WTC11 (cell line): ENCODE measurements at regions not wholly inside any gene's neighbourhood (a gene's known extent, or its start where the extent isn't known, plus 50 kb on each side); places are given as distances from the start of the nearest gene placed in this dataset.

ENCODE experiments used
- ATAC-seq: fragments of 200-7000 bp; cut with Tn5 transposase; 2 replicates; pipeline ENCODE4 v1.10.0; 2021; ENCODE audit warnings: mild to moderate bottlenecking, moderate library complexity
- CTCF ChIA-PET: fragments of 300-600 bp; sonication (Branson Sonifier 250); formaldehyde crosslinking; loops from one replicate; lab custom pipeline; 2021; ENCODE audit warnings: antibody characterized with exemption; lab: Charles Lee
- POLR2A ChIA-PET: fragments of 350-600 bp; sonication (Branson Sonifier 250); formaldehyde crosslinking; loops from one replicate; lab custom pipeline; 2021; ENCODE audit warnings: antibody characterized with exemption; lab: Charles Lee
- DNase-seq: peaks from one replicate; pipeline ENCODE4 v3.0.0; 2021; ENCODE audit warnings: low spot score
- H3K27ac Mint-ChIP-seq: 2 replicates; pipeline ENCODE4 v1.8.0; 2021; ENCODE audit warnings: mixed read lengths
- H3K27me3 Mint-ChIP-seq: 2 replicates; pipeline ENCODE4 v1.8.0; 2021; ENCODE audit warnings: low read depth, mild to moderate bottlenecking, moderate library complexity, mixed read lengths
- H3K36me3 Mint-ChIP-seq: 2 replicates; pipeline ENCODE4 v1.8.0; 2021; ENCODE audit warnings: mixed read lengths
- H3K4me1 Mint-ChIP-seq: 2 replicates; pipeline ENCODE4 v1.8.0; 2022; ENCODE audit warnings: mixed read lengths
- H3K4me3 Mint-ChIP-seq: 2 replicates; pipeline ENCODE4 v1.8.0; 2021; ENCODE audit warnings: mild to moderate bottlenecking, moderate library complexity, mixed read lengths
- H3K9me3 Mint-ChIP-seq: 2 replicates; pipeline ENCODE4 v1.8.0; 2021; ENCODE audit warnings: mixed read lengths
- ATF1 ChIP-seq: sonication (generic); formaldehyde crosslinking; IDR thresholded peaks from 2 replicates; pipeline ENCODE4 v1.8.1; 2023; ENCODE audit warnings: mild to moderate bottlenecking, moderate library complexity, missing genetic modification reagents
- ETV6 ChIP-seq: sonication (generic); formaldehyde crosslinking; IDR thresholded peaks from 2 replicates; pipeline ENCODE4 v1.8.1; 2022; ENCODE audit warnings: mild to moderate bottlenecking, missing genetic modification reagents
- FOXP1 ChIP-seq: sonication (generic); formaldehyde crosslinking; IDR thresholded peaks from 2 replicates; pipeline ENCODE4 v1.8.0; 2022; ENCODE audit warnings: missing genetic modification reagents, mild to moderate bottlenecking, moderate library complexity, borderline replicate concordance
- GRHL2 ChIP-seq: fragments of 250-450 bp; sonication (Bioruptor Pico); IDR thresholded peaks from 2 replicates; pipeline ENCODE4 v1.8.0; 2022; ENCODE audit warnings: mild to moderate bottlenecking, moderate library complexity; ENCODE audit not compliant: insufficient replicate concordance, severe bottlenecking
- KAT7 ChIP-seq: sonication (generic); formaldehyde crosslinking; IDR thresholded peaks from 2 replicates; pipeline ENCODE4 v1.8.1; 2023; ENCODE audit warnings: missing genetic modification reagents, mild to moderate bottlenecking, borderline replicate concordance
- NR3C1 ChIP-seq: sonication (generic); formaldehyde crosslinking; conservative IDR thresholded peaks from 2 replicates; pipeline ENCODE4 v1.8.1; 2023; ENCODE audit warnings: low read depth, mild to moderate bottlenecking, missing genetic modification reagents
- PRRX2 ChIP-seq: fragments of 250-450 bp; sonication (Bioruptor Pico); IDR thresholded peaks from 2 replicates; pipeline ENCODE4 v1.8.0; 2021; ENCODE audit warnings: mild to moderate bottlenecking
- RELA ChIP-seq: sonication (generic); formaldehyde crosslinking; IDR thresholded peaks from 2 replicates; pipeline ENCODE4 v1.8.1; 2022; ENCODE audit warnings: missing genetic modification reagents, mild to moderate bottlenecking, borderline replicate concordance
- ZBTB21 ChIP-seq: sonication (generic); formaldehyde crosslinking; IDR thresholded peaks from 2 replicates; pipeline ENCODE4 v1.8.1; 2023; ENCODE audit warnings: mild to moderate bottlenecking, missing genetic modification reagents, borderline replicate concordance
- ZNF263 ChIP-seq: sonication (generic); formaldehyde crosslinking; IDR thresholded peaks from 2 replicates; pipeline ENCODE4 v1.8.1; 2022; ENCODE audit warnings: low read depth, mild to moderate bottlenecking, moderate library complexity, missing genetic modification reagents
- TF ChIP-seq, protein P1 (sequence below): fragments of 250-450 bp; sonication (Bioruptor Pico); IDR thresholded peaks from 2 replicates; pipeline ENCODE4 v1.9.0; 2021; ENCODE audit warnings: moderate library complexity, mild to moderate bottlenecking, inconsistent platforms, borderline replicate concordance
- TF ChIP-seq, protein P2 (sequence below): sonication (generic); formaldehyde crosslinking; IDR thresholded peaks from 2 replicates; pipeline ENCODE4 v1.8.1; 2023; ENCODE audit warnings: mild to moderate bottlenecking, moderate library complexity, missing genetic modification reagents
- TF ChIP-seq, protein P3 (sequence below): sonication (generic); formaldehyde crosslinking; IDR thresholded peaks from 2 replicates; pipeline ENCODE4 v1.8.1; 2023; ENCODE audit warnings: mild to moderate bottlenecking, missing genetic modification reagents
- TF ChIP-seq, protein P4 (sequence below): fragments of 200-600 bp; IDR thresholded peaks from 2 replicates; pipeline ENCODE4 v1.8.0; 2022; ENCODE audit warnings: antibody characterized with exemption
- TF ChIP-seq, protein P5 (sequence below): sonication (generic); formaldehyde crosslinking; IDR thresholded peaks from 2 replicates; pipeline ENCODE4 v1.8.1; 2022; ENCODE audit warnings: mild to moderate bottlenecking, missing genetic modification reagents, moderate library complexity, borderline replicate concordance

DNA sequence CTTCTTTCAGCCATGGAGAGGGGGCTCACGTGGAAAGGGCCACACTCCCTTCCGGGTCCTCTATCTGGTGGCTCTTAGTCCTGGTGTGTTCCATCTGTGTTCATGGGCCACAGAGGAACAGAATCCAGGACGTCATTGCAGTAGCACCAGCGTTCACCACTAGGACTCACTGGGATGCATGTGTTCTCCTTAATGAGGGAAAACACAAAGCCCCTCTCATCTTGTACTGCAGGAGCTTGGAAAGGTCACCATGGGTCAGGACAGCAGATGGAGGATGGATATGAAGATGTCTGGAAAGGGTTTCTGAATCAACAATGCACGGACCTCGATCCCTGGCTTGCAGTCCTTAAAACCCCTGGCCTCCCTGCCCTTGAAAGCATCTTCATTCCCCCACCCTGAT, 113.8 kb upstream of the THY1 start (continued):
- no peak for TF ChIP-seq ETV6 (CRISPR knock-in tag)
- no peak for TF ChIP-seq ATF1 (CRISPR knock-in tag)
- TF ChIP-seq PRRX2 (CRISPR knock-in tag), result no peak
- TF ChIP-seq, protein P1, sequence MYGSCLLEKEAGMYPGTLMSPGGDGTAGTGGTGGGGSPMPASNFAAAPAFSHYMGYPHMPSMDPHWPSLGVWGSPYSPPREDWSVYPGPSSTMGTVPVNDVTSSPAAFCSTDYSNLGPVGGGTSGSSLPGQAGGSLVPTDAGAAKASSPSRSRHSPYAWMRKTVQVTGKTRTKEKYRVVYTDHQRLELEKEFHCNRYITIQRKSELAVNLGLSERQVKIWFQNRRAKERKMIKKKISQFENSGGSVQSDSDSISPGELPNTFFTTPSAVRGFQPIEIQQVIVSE (CRISPR knock-in tag), result no peak
- TF ChIP-seq KAT7 (CRISPR knock-in tag), result no peak

DNA sequence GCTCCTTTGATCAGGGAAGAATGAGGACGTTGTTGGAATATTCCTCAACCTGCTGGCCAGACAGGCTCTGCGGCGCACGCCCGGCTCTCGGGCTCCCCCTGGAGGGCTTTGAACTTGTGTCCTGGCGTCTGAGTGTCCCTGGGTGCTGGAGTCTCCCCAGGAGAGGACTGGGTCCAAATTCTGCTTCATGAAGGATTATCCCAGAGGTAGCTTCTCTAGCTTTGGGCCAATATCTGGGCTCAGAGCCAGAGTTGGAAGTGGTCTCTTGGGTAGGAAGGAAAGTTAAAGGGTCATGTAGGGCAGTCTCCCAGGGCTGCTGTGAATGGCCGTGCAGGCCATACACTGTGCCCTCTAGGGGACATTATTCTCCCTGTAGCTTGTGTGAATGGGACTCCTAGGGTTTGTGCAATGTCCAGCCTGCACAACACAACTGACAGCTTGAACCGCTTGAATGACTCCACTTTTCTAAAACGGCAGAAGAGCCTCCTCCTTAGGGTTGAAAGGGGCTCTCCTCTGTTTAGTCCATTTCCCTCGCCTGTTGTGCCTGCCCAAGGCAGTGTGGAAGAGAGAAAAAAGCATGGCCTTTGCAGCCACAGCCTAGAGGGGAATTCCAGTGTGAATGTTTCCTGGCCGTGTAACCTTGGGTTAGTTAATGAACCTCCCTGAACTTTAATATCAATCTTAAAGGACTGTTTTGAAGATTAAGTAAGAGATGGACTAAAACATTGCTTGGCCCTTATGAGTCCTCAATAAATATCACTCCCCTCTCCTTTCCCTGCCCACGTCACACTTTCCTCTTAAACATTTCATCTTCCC, 111.2 kb upstream of the THY1 start:
- POLR2A ChIA-PET, result interaction anchor here (1.0 kb wide), 1 partner anchor 195 kb away, joined by 3 read pairs; the partner anchor contains the start of gene NECTIN1
- ATAC-seq (peak; percentile 90), DNase-seq (peak; percentile 91)
- no peaks in the 10 kb centered on the region for H3K36me3 Mint-ChIP-seq
- no peaks in the 10 kb centered on the region for H3K9me3 Mint-ChIP-seq
- 0 out of 2 replicates have a peak overlapping the region, but pooled peaks have one; percentile 25 for H3K27ac Mint-ChIP-seq
- CTCF ChIA-PET, result interaction anchor here (0.5 to 3.2 kb wide), 55 partner anchors 9 to 467 kb away, joined by 3 to 20 read pairs (median 4); partner anchors contain the start of genes NECTIN1 and THY1
- TF ChIP-seq PRRX2 (CRISPR knock-in tag), result no peak
- no peak for TF ChIP-seq NR3C1 (CRISPR knock-in tag)
- TF ChIP-seq, protein P2, sequence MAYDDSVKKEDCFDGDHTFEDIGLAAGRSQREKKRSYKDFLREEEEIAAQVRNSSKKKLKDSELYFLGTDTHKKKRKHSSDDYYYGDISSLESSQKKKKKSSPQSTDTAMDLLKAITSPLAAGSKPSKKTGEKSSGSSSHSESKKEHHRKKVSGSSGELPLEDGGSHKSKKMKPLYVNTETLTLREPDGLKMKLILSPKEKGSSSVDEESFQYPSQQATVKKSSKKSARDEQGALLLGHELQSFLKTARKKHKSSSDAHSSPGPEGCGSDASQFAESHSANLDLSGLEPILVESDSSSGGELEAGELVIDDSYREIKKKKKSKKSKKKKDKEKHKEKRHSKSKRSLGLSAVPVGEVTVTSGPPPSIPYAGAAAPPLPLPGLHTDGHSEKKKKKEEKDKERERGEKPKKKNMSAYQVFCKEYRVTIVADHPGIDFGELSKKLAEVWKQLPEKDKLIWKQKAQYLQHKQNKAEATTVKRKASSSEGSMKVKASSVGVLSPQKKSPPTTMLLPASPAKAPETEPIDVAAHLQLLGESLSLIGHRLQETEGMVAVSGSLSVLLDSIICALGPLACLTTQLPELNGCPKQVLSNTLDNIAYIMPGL (CRISPR knock-in tag), result 0 out of 2 replicates have a peak, but pooled peaks have one; percentile 48
- TF ChIP-seq, protein P3, sequence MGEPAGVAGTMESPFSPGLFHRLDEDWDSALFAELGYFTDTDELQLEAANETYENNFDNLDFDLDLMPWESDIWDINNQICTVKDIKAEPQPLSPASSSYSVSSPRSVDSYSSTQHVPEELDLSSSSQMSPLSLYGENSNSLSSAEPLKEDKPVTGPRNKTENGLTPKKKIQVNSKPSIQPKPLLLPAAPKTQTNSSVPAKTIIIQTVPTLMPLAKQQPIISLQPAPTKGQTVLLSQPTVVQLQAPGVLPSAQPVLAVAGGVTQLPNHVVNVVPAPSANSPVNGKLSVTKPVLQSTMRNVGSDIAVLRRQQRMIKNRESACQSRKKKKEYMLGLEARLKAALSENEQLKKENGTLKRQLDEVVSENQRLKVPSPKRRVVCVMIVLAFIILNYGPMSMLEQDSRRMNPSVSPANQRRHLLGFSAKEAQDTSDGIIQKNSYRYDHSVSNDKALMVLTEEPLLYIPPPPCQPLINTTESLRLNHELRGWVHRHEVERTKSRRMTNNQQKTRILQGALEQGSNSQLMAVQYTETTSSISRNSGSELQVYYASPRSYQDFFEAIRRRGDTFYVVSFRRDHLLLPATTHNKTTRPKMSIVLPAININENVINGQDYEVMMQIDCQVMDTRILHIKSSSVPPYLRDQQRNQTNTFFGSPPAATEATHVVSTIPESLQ, result no peak
- TF ChIP-seq ZBTB21 (CRISPR knock-in tag), result no peak
- no peak for TF ChIP-seq FOXP1 (CRISPR knock-in tag)
- TF ChIP-seq RELA (CRISPR knock-in tag), result no peak
- no peak for TF ChIP-seq ZNF263 (CRISPR knock-in tag)
- no peak for TF ChIP-seq GRHL2 (CRISPR knock-in tag)
- TF ChIP-seq, protein P4, sequence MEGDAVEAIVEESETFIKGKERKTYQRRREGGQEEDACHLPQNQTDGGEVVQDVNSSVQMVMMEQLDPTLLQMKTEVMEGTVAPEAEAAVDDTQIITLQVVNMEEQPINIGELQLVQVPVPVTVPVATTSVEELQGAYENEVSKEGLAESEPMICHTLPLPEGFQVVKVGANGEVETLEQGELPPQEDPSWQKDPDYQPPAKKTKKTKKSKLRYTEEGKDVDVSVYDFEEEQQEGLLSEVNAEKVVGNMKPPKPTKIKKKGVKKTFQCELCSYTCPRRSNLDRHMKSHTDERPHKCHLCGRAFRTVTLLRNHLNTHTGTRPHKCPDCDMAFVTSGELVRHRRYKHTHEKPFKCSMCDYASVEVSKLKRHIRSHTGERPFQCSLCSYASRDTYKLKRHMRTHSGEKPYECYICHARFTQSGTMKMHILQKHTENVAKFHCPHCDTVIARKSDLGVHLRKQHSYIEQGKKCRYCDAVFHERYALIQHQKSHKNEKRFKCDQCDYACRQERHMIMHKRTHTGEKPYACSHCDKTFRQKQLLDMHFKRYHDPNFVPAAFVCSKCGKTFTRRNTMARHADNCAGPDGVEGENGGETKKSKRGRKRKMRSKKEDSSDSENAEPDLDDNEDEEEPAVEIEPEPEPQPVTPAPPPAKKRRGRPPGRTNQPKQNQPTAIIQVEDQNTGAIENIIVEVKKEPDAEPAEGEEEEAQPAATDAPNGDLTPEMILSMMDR, result peak; percentile 89
- TF ChIP-seq, protein P5, sequence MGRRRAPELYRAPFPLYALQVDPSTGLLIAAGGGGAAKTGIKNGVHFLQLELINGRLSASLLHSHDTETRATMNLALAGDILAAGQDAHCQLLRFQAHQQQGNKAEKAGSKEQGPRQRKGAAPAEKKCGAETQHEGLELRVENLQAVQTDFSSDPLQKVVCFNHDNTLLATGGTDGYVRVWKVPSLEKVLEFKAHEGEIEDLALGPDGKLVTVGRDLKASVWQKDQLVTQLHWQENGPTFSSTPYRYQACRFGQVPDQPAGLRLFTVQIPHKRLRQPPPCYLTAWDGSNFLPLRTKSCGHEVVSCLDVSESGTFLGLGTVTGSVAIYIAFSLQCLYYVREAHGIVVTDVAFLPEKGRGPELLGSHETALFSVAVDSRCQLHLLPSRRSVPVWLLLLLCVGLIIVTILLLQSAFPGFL (CRISPR knock-in tag), result no peak
- H3K27me3 Mint-ChIP-seq, result peaks cover 13% of the 10 kb centered on the region; the same call in 1 of the 2 replicates
- H3K4me3 Mint-ChIP-seq, result no peak overlapping the region
- H3K4me1 Mint-ChIP-seq, result peaks cover 6% of the 10 kb centered on the region
